HCT116 (cell line): ENCODE measurements at regions not wholly inside any gene's neighbourhood (a gene's known extent, or its start where the extent isn't known, plus 50 kb on each side); places are given as distances from the start of the nearest gene placed in this dataset.

Experiments
- ATAC-seq: fragments of 200-7000 bp; cut with Tn5 transposase; 2 replicates; pipeline ENCODE4 v1.9.1; 2020; ENCODE audit warnings: mild to moderate bottlenecking, moderate library complexity
- BruUV-seq: library from RNA; stranded (reverse); fragments of 400-500 nt; replicated peaks from 2 replicates; lab custom pipeline; 2021; lab: Mats Ljungman, UMichigan
- CTCF ChIA-PET: fragments of 300-600 bp; sonication (Branson Sonifier 250); formaldehyde crosslinking; loops from one replicate; lab custom pipeline; 2021; ENCODE audit warnings: antibody characterized with exemption; lab: Charles Lee
- POLR2A ChIA-PET: fragments of 300-600, 350-600 bp; sonication (Branson Sonifier 250); formaldehyde crosslinking; loops from one replicate; lab custom pipeline; 2021; ENCODE audit warnings: antibody characterized with exemption; lab: Charles Lee
- RAD21 ChIA-PET, 2 experiments: fragments of 300-600 bp; sonication (Branson Sonifier 250); formaldehyde crosslinking; loops; one replicate each; lab custom pipeline; 2023; ENCODE audit warnings: low total read pairs in 2 of 2; ENCODE audit not compliant: uncharacterized antibody in 2 of 2, unreplicated experiment in 2 of 2, low non-redundant PET in 1 of 2; lab: Charles Lee
- DNase-seq: peaks from one replicate; pipeline ENCODE4 v3.0.0-alpha.2; 2010; ENCODE audit warnings: low read depth, low spot score
- H2AFZ ChIP-seq: fragments of 200-600 bp; shearing (Covaris generic), sonication (generic); 2 replicates; pipeline ENCODE4 v1.6.1; 2017; ENCODE audit warnings: low read depth, mixed run types, mixed read lengths, antibody characterized with exemption, low read length; ENCODE audit not compliant: poor library complexity, severe bottlenecking
- H3K27ac ChIP-seq: 2 replicates; pipeline ENCODE4 v1.5.1; 2012; ENCODE audit warnings: low read depth, low read length
- H3K27me3 ChIP-seq: fragments of 200-600 bp; sonication (generic); 2 replicates; pipeline ENCODE4 v1.6.1; 2016; ENCODE audit warnings: mixed run types, low read length, mixed read lengths; ENCODE audit not compliant: insufficient read depth
- H3K36me3 ChIP-seq, 2 experiments: fragments of 200-500 bp in 1 of 2; fragments of 200-600 bp in 1 of 2; sonication (Bioruptor generic) in 1 of 2; sonication (generic) in 1 of 2; 2 replicates each; pipeline versions ENCODE4 v1.5.1 to v1.6.1; 2014 to 2016; ENCODE audit warnings: low read length in 2 of 2, inconsistent platforms in 1 of 2, mixed read lengths in 1 of 2, mixed run types in 1 of 2; ENCODE audit not compliant: insufficient read depth in 2 of 2, control insufficient read depth in 1 of 2
- H3K4me1 ChIP-seq, 2 experiments: fragments of 200-600 bp in 1 of 2; sonication (generic) in 1 of 2; 2 replicates each; pipeline versions ENCODE4 v1.5.1 to v1.6.1; 2012 to 2017; ENCODE audit warnings: low read length in 2 of 2, inconsistent platforms in 1 of 2, mild to moderate bottlenecking in 1 of 2, mixed read lengths in 1 of 2, mixed run types in 1 of 2, moderate library complexity in 1 of 2; ENCODE audit not compliant: insufficient read depth in 2 of 2, control insufficient read depth in 1 of 2
- H3K4me2 ChIP-seq: fragments of 200-600 bp; sonication (generic); 2 replicates; pipeline ENCODE4 v1.6.1; 2017; ENCODE audit warnings: mixed run types, low read length, mixed read lengths
- H3K4me3 ChIP-seq, 2 experiments: fragments of 200-600 bp in 1 of 2; sonication (generic) in 1 of 2; replicated peaks in 1 of 2; 2 replicates each; pipeline ENCODE4 v1.5.1; 2011 to 2016; ENCODE audit warnings: low read length in 2 of 2, control low read depth in 1 of 2, low read depth in 1 of 2, mild to moderate bottlenecking in 1 of 2, mixed read lengths in 1 of 2, mixed run types in 1 of 2
- H3K79me2 ChIP-seq: fragments of 200-600 bp; sonication (generic); 2 replicates; pipeline ENCODE4 v1.6.1; 2017; ENCODE audit warnings: mild to moderate bottlenecking, mixed run types, low read length, moderate library complexity, mixed read lengths; ENCODE audit not compliant: insufficient read depth
- H3K9ac ChIP-seq: fragments of 200-600 bp; sonication (generic); 2 replicates; pipeline ENCODE4 v1.6.1; 2016; ENCODE audit warnings: low read length, mixed read lengths
- H3K9me2 ChIP-seq: fragments of 200-600 bp; sonication (generic), shearing (Covaris generic); 2 replicates; pipeline ENCODE4 v1.6.1; 2017; ENCODE audit warnings: mixed run types, mild to moderate bottlenecking, moderate library complexity; ENCODE audit not compliant: insufficient read depth
- H3K9me3 ChIP-seq, 2 experiments: fragments of 200-500 bp in 1 of 2; fragments of 200-600 bp in 1 of 2; sonication (Bioruptor generic) in 1 of 2; sonication (generic) in 1 of 2; 2 replicates each; pipeline ENCODE4 v1.6.1; 2014 to 2017; ENCODE audit warnings: low read length in 2 of 2, mixed read lengths in 2 of 2, inconsistent platforms in 1 of 2, low read depth in 1 of 2, mild to moderate bottlenecking in 1 of 2, mixed run types in 1 of 2, moderate library complexity in 1 of 2; ENCODE audit not compliant: control insufficient read depth in 1 of 2, insufficient read depth in 1 of 2
- H4K20me1 ChIP-seq: fragments of 200-600 bp; sonication (generic), shearing (Covaris generic); 2 replicates; pipeline ENCODE4 v1.6.1; 2017; ENCODE audit warnings: mixed run types, mild to moderate bottlenecking, moderate library complexity; ENCODE audit not compliant: insufficient read depth
- CBX3 ChIP-seq: IDR thresholded peaks from 2 replicates; pipeline ENCODE4 v1.6.1; 2012; ENCODE audit warnings: low read depth
- EGR1 ChIP-seq: IDR thresholded peaks from 2 replicates; pipeline ENCODE4 v1.6.1; 2012; ENCODE audit warnings: low read depth
- ELF1 ChIP-seq: IDR thresholded peaks from 2 replicates; pipeline ENCODE4 v1.6.1; 2012; ENCODE audit warnings: low read depth, borderline replicate concordance
- EZH2 ChIP-seq: fragments of 200-600 bp; sonication (generic); IDR thresholded peaks from 2 replicates; pipeline ENCODE4 v1.6.1; 2017; ENCODE audit warnings: antibody characterized with exemption, mixed run types
- FOSL1 ChIP-seq: IDR thresholded peaks from 2 replicates; pipeline ENCODE4 v1.6.1; 2012; ENCODE audit warnings: low read depth
- MAX ChIP-seq: IDR thresholded peaks from 2 replicates; pipeline ENCODE4 v1.6.1; 2012
- POLR2A ChIP-seq: IDR thresholded peaks from 2 replicates; pipeline ENCODE4 v1.7.0; 2011; ENCODE audit warnings: borderline replicate concordance; ENCODE audit not compliant: insufficient read depth, insufficient read length; ENCODE audit errors: extremely low read depth
- POLR2AphosphoS5 ChIP-seq: IDR thresholded peaks from 2 replicates; pipeline ENCODE4 v1.6.1; 2011; ENCODE audit warnings: mild to moderate bottlenecking, low read depth, low read length, moderate library complexity
- RAD21 ChIP-seq: IDR thresholded peaks from 2 replicates; pipeline ENCODE4 v1.6.1; 2012; ENCODE audit warnings: low read depth, mild to moderate bottlenecking
- SRF ChIP-seq: IDR thresholded peaks from 2 replicates; pipeline ENCODE4 v1.6.1; 2012; ENCODE audit warnings: low read depth
- TCF7L2 ChIP-seq: IDR thresholded peaks from 2 replicates; pipeline ENCODE4 v1.7.0; 2011; ENCODE audit warnings: borderline replicate concordance, inconsistent platforms; ENCODE audit not compliant: insufficient read depth, insufficient read length; ENCODE audit errors: extremely low read depth
- ZBTB33 ChIP-seq: IDR thresholded peaks from 2 replicates; pipeline ENCODE4 v1.6.1; 2011; ENCODE audit warnings: mild to moderate bottlenecking, low read length, moderate library complexity; ENCODE audit not compliant: insufficient replicate concordance; ENCODE audit errors: extremely low read depth
- ZFX ChIP-seq: fragments of 450-650 bp; IDR thresholded peaks from 2 replicates; pipeline ENCODE4 v1.6.1; 2017
- intact Hi-C: fragments of 100-400 bp; cut with micrococcal nuclease; formaldehyde crosslinking; loops from 2 replicates; pipeline ENCODE4 v1.10.0; 2022
- TF ChIP-seq, protein P1 (sequence below): IDR thresholded peaks from 2 replicates; pipeline ENCODE4 v1.6.1; 2012
- TF ChIP-seq, protein P2 (sequence below): IDR thresholded peaks from 2 replicates; pipeline ENCODE4 v1.6.1; 2012; ENCODE audit warnings: low read depth

DNA sequence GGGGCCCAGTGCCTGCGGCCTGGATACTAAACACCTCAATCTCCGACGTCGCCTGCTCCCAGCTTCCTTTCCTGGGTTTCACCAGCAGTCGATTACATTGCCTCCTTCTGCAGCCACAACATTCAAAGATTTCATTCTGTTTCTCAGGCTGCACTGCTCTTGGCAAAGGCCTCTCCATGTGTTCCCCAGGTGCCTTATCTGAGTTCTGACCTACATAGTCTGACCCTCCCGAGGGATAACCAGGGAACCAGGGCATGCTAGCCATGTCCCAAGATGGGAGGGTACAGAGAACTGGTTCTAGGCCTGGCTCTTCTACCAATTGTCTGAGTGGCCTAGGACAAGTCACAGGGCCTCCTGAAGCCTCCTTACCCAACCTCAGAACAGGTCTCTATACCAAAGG lies 62.2 kb upstream of the ACSL1 start:
- no peak overlapping the region for H2AFZ ChIP-seq
- DNase-seq (no peak), ATAC-seq (no peak)
- no peak overlapping the region for H3K4me3 ChIP-seq
- ChIA-PET POLR2A (no interaction called here), RAD21 (no interaction called here), CTCF (no interaction called here)
- no TSS peak for BruUV-seq
- H3K9ac ChIP-seq, result no peak overlapping the region
- TF ChIP-seq EZH2 (no peak), ELF1 (no peak), SRF (no peak), POLR2A (no peak), MAX (no peak), ZFX (no peak), POLR2AphosphoS5 (no peak), FOSL1 (no peak), CBX3 (no peak)
- TF ChIP-seq, protein P1, sequence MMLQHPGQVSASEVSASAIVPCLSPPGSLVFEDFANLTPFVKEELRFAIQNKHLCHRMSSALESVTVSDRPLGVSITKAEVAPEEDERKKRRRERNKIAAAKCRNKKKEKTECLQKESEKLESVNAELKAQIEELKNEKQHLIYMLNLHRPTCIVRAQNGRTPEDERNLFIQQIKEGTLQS, result no peak
- no peaks in the 10 kb centered on the region for H4K20me1 ChIP-seq
- H3K79me2 ChIP-seq, result no peaks in the 10 kb centered on the region
- no peaks in the 10 kb centered on the region for H3K27me3 ChIP-seq
- no peaks in the 10 kb centered on the region for H3K36me3 ChIP-seq
- no peak overlapping the region for H3K4me2 ChIP-seq
- H3K4me1 ChIP-seq, result no peaks in the 10 kb centered on the region
- H3K9me3 ChIP-seq, result no peaks in the 10 kb centered on the region
- H3K9me2 ChIP-seq, result no peaks in the 10 kb centered on the region; the same call in 1 of the 2 replicates
- intact Hi-C loops, result no loop called here
- no peak overlapping the region for H3K27ac ChIP-seq

DNA sequence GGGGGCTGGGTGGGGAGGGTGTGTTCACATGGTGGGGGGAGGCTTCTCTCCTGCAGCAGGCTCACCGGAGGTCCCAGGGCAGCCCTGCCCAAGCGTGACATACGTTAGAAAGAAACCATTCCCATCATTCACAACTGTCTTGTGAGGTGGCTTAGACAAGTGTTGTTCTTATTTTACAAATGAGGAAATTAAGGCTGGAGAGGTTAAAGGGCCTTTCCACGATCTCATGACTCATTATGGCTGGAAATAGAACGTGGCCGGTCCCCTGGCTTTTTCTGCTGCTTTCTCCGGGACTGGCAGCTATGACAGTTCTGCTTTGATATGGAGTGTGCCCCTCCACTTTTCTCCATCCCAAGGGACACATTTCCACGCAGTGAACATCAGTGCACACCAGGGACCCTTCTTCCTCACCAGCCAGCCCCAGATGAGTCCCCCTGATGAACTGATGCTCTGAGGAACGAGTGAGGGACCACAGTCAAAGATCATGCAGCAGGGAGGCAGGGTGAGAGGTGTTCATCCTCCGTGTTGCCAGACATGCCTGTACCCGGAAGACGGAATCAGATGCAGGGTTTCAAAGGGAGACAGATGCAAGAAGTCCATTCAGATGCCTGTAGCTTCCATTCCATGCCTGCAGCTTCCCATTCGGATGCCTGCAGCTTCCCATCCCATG lies 64.0 kb upstream of the ACSL1 start:
- CTCF ChIA-PET, result no interaction called here
- RAD21 ChIA-PET, result no interaction called here
- Histone ChIP-seq H3K9ac (no peak overlapping the region), H2AFZ (no peak overlapping the region), H3K4me2 (no peak overlapping the region), H3K9me3 (no peaks in the 10 kb centered on the region), H3K36me3 (no peaks in the 10 kb centered on the region), H3K4me3 (no peak overlapping the region), H3K27ac (no peak overlapping the region), H3K79me2 (no peaks in the 10 kb centered on the region), H3K9me2 (no peaks in the 10 kb centered on the region; the same call in 1 of the 2 replicates), H3K4me1 (no peaks in the 10 kb centered on the region), H4K20me1 (no peaks in the 10 kb centered on the region), H3K27me3 (no peaks in the 10 kb centered on the region)
- ATAC-seq (no peak), DNase-seq (no peak)
- no TSS peak for BruUV-seq
- POLR2A ChIA-PET, result no interaction called here
- intact Hi-C loops, result no loop called here
- TF ChIP-seq TCF7L2 (no peak), POLR2AphosphoS5 (no peak), SRF (no peak), ZBTB33 (no peak), RAD21 (no peak), MAX (no peak), ZFX (no peak), EGR1 (no peak)
- TF ChIP-seq, protein P2, sequence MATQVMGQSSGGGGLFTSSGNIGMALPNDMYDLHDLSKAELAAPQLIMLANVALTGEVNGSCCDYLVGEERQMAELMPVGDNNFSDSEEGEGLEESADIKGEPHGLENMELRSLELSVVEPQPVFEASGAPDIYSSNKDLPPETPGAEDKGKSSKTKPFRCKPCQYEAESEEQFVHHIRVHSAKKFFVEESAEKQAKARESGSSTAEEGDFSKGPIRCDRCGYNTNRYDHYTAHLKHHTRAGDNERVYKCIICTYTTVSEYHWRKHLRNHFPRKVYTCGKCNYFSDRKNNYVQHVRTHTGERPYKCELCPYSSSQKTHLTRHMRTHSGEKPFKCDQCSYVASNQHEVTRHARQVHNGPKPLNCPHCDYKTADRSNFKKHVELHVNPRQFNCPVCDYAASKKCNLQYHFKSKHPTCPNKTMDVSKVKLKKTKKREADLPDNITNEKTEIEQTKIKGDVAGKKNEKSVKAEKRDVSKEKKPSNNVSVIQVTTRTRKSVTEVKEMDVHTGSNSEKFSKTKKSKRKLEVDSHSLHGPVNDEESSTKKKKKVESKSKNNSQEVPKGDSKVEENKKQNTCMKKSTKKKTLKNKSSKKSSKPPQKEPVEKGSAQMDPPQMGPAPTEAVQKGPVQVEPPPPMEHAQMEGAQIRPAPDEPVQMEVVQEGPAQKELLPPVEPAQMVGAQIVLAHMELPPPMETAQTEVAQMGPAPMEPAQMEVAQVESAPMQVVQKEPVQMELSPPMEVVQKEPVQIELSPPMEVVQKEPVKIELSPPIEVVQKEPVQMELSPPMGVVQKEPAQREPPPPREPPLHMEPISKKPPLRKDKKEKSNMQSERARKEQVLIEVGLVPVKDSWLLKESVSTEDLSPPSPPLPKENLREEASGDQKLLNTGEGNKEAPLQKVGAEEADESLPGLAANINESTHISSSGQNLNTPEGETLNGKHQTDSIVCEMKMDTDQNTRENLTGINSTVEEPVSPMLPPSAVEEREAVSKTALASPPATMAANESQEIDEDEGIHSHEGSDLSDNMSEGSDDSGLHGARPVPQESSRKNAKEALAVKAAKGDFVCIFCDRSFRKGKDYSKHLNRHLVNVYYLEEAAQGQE, result no peak
